ENCODE measurements at regions not wholly inside any gene's neighbourhood (a gene's known extent, or its start where the extent isn't known, plus 50 kb on each side); places are given as distances from the start of the nearest gene placed in this dataset.

DNA sequence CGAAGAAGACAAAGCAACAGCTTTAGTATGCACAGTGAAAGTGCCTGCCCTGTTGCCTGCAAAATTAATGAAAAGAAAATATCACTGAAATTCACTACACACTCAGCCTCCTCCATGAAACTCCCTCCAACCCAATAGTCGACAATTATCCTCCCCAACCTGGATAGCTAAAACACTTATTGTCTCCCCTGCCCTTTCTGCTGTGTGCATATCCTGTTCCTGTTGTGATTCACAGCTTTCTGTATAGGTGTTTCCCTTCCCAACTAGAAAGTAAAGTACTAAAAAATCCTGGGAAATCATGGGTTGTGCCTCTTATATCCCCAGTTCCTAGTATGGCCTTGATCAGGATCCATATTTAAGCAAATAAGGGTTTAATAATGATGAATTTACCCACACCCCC lies 412.1 kb downstream of the LTN1 start:
- TF ChIP-seq, protein P1, sequence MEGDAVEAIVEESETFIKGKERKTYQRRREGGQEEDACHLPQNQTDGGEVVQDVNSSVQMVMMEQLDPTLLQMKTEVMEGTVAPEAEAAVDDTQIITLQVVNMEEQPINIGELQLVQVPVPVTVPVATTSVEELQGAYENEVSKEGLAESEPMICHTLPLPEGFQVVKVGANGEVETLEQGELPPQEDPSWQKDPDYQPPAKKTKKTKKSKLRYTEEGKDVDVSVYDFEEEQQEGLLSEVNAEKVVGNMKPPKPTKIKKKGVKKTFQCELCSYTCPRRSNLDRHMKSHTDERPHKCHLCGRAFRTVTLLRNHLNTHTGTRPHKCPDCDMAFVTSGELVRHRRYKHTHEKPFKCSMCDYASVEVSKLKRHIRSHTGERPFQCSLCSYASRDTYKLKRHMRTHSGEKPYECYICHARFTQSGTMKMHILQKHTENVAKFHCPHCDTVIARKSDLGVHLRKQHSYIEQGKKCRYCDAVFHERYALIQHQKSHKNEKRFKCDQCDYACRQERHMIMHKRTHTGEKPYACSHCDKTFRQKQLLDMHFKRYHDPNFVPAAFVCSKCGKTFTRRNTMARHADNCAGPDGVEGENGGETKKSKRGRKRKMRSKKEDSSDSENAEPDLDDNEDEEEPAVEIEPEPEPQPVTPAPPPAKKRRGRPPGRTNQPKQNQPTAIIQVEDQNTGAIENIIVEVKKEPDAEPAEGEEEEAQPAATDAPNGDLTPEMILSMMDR (conservative IDR thresholded peaks at IDR 0.05; ENCODE audit: low read depth, low read length): no peak
- TF ChIP-seq EZH2 (IDR thresholded peaks at IDR 0.05; ENCODE audit: borderline replicate concordance, low read depth, low read length, poor library complexity, severe bottlenecking): no peak

Data from A673 (cell line).